SU-DHL-6 (cell line): ENCODE measurements at regions not wholly inside any gene's neighbourhood (a gene's known extent, or its start where the extent isn't known, plus 50 kb on each side); places are given as distances from the start of the nearest gene placed in this dataset.

Source experiments
- CTCF ChIP-seq: fragments of 200-600 bp; sonication (generic); IDR thresholded peaks from one replicate; pipeline ENCODE4 v1.5.1; 2017; ENCODE audit warnings: antibody characterized with exemption, mild to moderate bottlenecking, low read length, moderate library complexity; ENCODE audit not compliant: insufficient read depth, poor library complexity, severe bottlenecking
- EZH2phosphoT487 ChIP-seq: fragments of 200-600 bp; sonication (generic), shearing (Covaris generic); conservative IDR thresholded peaks from 2 replicates; pipeline ENCODE4 v1.6.1; 2018; ENCODE audit warnings: mild to moderate bottlenecking, antibody characterized with exemption, low read length, moderate library complexity, mixed read lengths

- TF ChIP-seq CTCF = no peak
- no peak for TF ChIP-seq EZH2phosphoT487
These were observed 179.3 kb downstream of the ZIC5 start for GRCh38 chr13:99792079-99792921.
